ENCODE measurements at regions not wholly inside any gene's neighbourhood (a gene's known extent, or its start where the extent isn't known, plus 50 kb on each side); places are given as distances from the start of the nearest gene placed in this dataset.

GRCh38 chr5:1734271-1734907 lies 65.2 kb downstream of the MRPL36 start:
- H3K4me1 ChIP-seq (ENCODE audit: control insufficient read depth, insufficient read depth, low read length), result no peaks in the 10 kb centered on the region
- POLR2A ChIA-PET, result no interaction called here
- H3K27ac ChIP-seq (ENCODE audit: extremely low read depth, low read depth, low read length), result no peak overlapping the region
- no peak for TF ChIP-seq ZNF19 (tag by site-specific recombination; IDR thresholded peaks at IDR 0.05; ENCODE audit: low read depth)
- no peak for TF ChIP-seq ZNF639 (tag by site-specific recombination; IDR thresholded peaks at IDR 0.05)
- TF ChIP-seq ZBTB48 (tag by site-specific recombination; IDR thresholded peaks at IDR 0.05), result no peak
- no peak for TF ChIP-seq KLF1 (tag by site-specific recombination; IDR thresholded peaks at IDR 0.05)
- no peak for TF ChIP-seq KLF8 (tag by site-specific recombination; IDR thresholded peaks at IDR 0.05)
- no peak for TF ChIP-seq PRDM1 (tag by site-specific recombination; IDR thresholded peaks at IDR 0.05)
- no peak for TF ChIP-seq ZNF768 (tag by site-specific recombination; IDR thresholded peaks at IDR 0.05)
- no peak for TF ChIP-seq ZNF211 (tag by site-specific recombination; IDR thresholded peaks at IDR 0.05; ENCODE audit: low read depth)
- TF ChIP-seq ZNF623 (tag by site-specific recombination; IDR thresholded peaks at IDR 0.05), result no peak
- TF ChIP-seq ZNF362 (tag by site-specific recombination; IDR thresholded peaks at IDR 0.05), result no peak
- no peak for TF ChIP-seq ZBTB44 (tag by site-specific recombination; IDR thresholded peaks at IDR 0.05)
- no peak for TF ChIP-seq BCL11B (tag by site-specific recombination; IDR thresholded peaks at IDR 0.05; ENCODE audit: low read depth)
- no peak for TF ChIP-seq ZNF530 (tag by site-specific recombination; IDR thresholded peaks at IDR 0.05; ENCODE audit: low read depth)
- TF ChIP-seq ZNF548 (tag by site-specific recombination; IDR thresholded peaks at IDR 0.05), result no peak
- no peak for TF ChIP-seq ZNF404 (tag by site-specific recombination; IDR thresholded peaks at IDR 0.05)
- no peak for TF ChIP-seq ZBTB21 (tag by site-specific recombination; IDR thresholded peaks at IDR 0.05)
- no peak for TF ChIP-seq REST (tag by site-specific recombination; IDR thresholded peaks at IDR 0.05)
- no peak for TF ChIP-seq ZNF169 (tag by site-specific recombination; IDR thresholded peaks at IDR 0.05)
- no peak for TF ChIP-seq ZSCAN23 (tag by site-specific recombination; IDR thresholded peaks at IDR 0.05)
- TF ChIP-seq SETDB1 (IDR thresholded peaks at IDR 0.05; ENCODE audit: insufficient read length, low read length), result no peak
- CTCF ChIA-PET, result no interaction called here
- H3K36me3 ChIP-seq (ENCODE audit: control insufficient read depth in 2 of 2, insufficient read depth in 1 of 2, low read length in 2 of 2), result no peaks in the 10 kb centered on the region
- H3K4me3 ChIP-seq (ENCODE audit: low read depth, low read length), result no peak overlapping the region
- H3K9me3 ChIP-seq (ENCODE audit: control insufficient read depth, insufficient read depth, low read depth, low read length), result no peaks in the 10 kb centered on the region

Measured in HEK293 (cell line).